Liver (tissue), 8 donors: ENCODE measurements at regions not wholly inside any gene's neighbourhood (a gene's known extent, or its start where the extent isn't known, plus 50 kb on each side); places are given as distances from the start of the nearest gene placed in this dataset.

Source experiments
- DNase-seq: peaks from one replicate; pipeline ENCODE4 v3.0.0-alpha.2; 2017; ENCODE audit warnings: low spot score
- H3K27ac ChIP-seq, 2 donors: one replicate each; pipeline ENCODE4 v1.7.0; 2013; ENCODE audit warnings: inconsistent platforms in 2 of 2, low read length in 2 of 2, control low read depth in 1 of 2, low read depth in 1 of 2, mild to moderate bottlenecking in 1 of 2
- H3K27me3 ChIP-seq, 4 donors: one replicate each; pipeline versions ENCODE4 v1.6.1 to v1.7.0; 2013; ENCODE audit warnings: low read length in 3 of 4, inconsistent platforms in 1 of 4, mild to moderate bottlenecking in 1 of 4, moderate library complexity in 1 of 4; ENCODE audit not compliant: control insufficient read depth in 4 of 4, insufficient read depth in 4 of 4
- H3K36me3 ChIP-seq, 4 donors: one replicate each; pipeline versions ENCODE4 v1.6.1 to v1.7.0; 2013; ENCODE audit warnings: low read length in 3 of 4, mild to moderate bottlenecking in 3 of 4, low read depth in 1 of 4, moderate library complexity in 1 of 4; ENCODE audit not compliant: control insufficient read depth in 4 of 4, insufficient read depth in 3 of 4
- H3K4me1 ChIP-seq, 4 donors: one replicate each; pipeline versions ENCODE4 v1.6.1 to v1.7.0; 2013; ENCODE audit warnings: low read length in 3 of 4, mild to moderate bottlenecking in 3 of 4, moderate library complexity in 1 of 4; ENCODE audit not compliant: control insufficient read depth in 4 of 4, insufficient read depth in 4 of 4
- H3K4me3 ChIP-seq, 3 donors: one replicate each; pipeline versions ENCODE4 v1.6.1 to v1.7.0; 2013; ENCODE audit warnings: low read length in 3 of 3, control low read depth in 1 of 3, low read depth in 1 of 3, mild to moderate bottlenecking in 1 of 3
- H3K9ac ChIP-seq, 2 donors: one replicate each; pipeline ENCODE4 v1.7.0; 2013; ENCODE audit warnings: low read length in 2 of 2, mild to moderate bottlenecking in 2 of 2, moderate library complexity in 2 of 2, control low read depth in 1 of 2, low read depth in 1 of 2
- H3K9me3 ChIP-seq, 4 donors: one replicate each; pipeline versions ENCODE4 v1.6.1 to v1.7.0; 2013; ENCODE audit warnings: low read length in 3 of 4; ENCODE audit not compliant: control insufficient read depth in 4 of 4
- EGR1 ChIP-seq, 2 donors: IDR thresholded peaks; 2 replicates each; pipeline ENCODE4 v1.6.1; 2016 to 2018; ENCODE audit warnings: antibody characterized with exemption in 2 of 2, low read depth in 2 of 2
- FOXA1 ChIP-seq: IDR thresholded peaks from 2 replicates; pipeline ENCODE4 v1.6.1; 2016; ENCODE audit warnings: antibody characterized with exemption
- FOXA2 ChIP-seq: IDR thresholded peaks from 2 replicates; pipeline ENCODE4 v1.6.1; 2016; ENCODE audit warnings: antibody characterized with exemption
- GABPA ChIP-seq, 2 donors: IDR thresholded peaks in 1 of 2; conservative IDR thresholded peaks in 1 of 2; 2 replicates each; pipeline ENCODE4 v1.6.1; 2016; ENCODE audit warnings: antibody characterized with exemption in 2 of 2, mild to moderate bottlenecking in 1 of 2, moderate library complexity in 1 of 2
- HNF4A ChIP-seq, 2 donors: conservative IDR thresholded peaks; 2 replicates each; pipeline ENCODE4 v1.6.1; 2016; ENCODE audit warnings: antibody characterized with exemption in 2 of 2, mild to moderate bottlenecking in 2 of 2
- NR2F2 ChIP-seq: IDR thresholded peaks from 2 replicates; pipeline ENCODE4 v1.6.1; 2016; ENCODE audit warnings: antibody characterized with exemption
- RAD21 ChIP-seq, 2 donors: IDR thresholded peaks; 2 replicates each; pipeline ENCODE4 v1.6.1; 2016; ENCODE audit warnings: antibody characterized with exemption in 2 of 2, mild to moderate bottlenecking in 2 of 2
- RXRA ChIP-seq, 2 donors: IDR thresholded peaks; 2 replicates each; pipeline ENCODE4 v1.6.1; 2017 to 2018; ENCODE audit warnings: antibody characterized with exemption in 2 of 2, mild to moderate bottlenecking in 1 of 2
- TAF1 ChIP-seq: conservative IDR thresholded peaks from 2 replicates; pipeline ENCODE4 v1.6.1; 2016; ENCODE audit warnings: antibody characterized with exemption, mild to moderate bottlenecking
- YY1 ChIP-seq: IDR thresholded peaks from 2 replicates; pipeline ENCODE4 v1.6.1; 2016; ENCODE audit warnings: antibody characterized with exemption, mild to moderate bottlenecking
- WGBS: extraction: QIAGEN DNeasy Blood & Tissue Kit; methylation state at CpG from one replicate; pipeline ENCODE4 v1.1.7; 2013; 5-methylcytosine and 5-hydroxymethylcytosine counted together
- TF ChIP-seq, protein P1 (sequence below): IDR thresholded peaks from 2 replicates; pipeline ENCODE4 v1.6.1; 2016; ENCODE audit warnings: antibody characterized with exemption, mild to moderate bottlenecking
- TF ChIP-seq, protein P2 (sequence below): IDR thresholded peaks from 2 replicates; pipeline ENCODE4 v1.6.1; 2016; ENCODE audit warnings: antibody characterized with exemption
- TF ChIP-seq, protein P3 (sequence below): IDR thresholded peaks from 2 replicates; pipeline ENCODE4 v1.6.1; 2016; ENCODE audit warnings: antibody characterized with exemption
- TF ChIP-seq, protein P4 (sequence below): fragments of 150-350 bp; IDR thresholded peaks from 2 replicates; pipeline ENCODE4 v1.5.1; 2017; ENCODE audit warnings: improper control_type of control experiment, low read depth, low read length; ENCODE audit not compliant: missing input control
- donor health status: healthy.
- donor health status: healthy.
- donor health status: healthy.
- donor health status: healthy.
- donor health status: healthy.

DNA sequence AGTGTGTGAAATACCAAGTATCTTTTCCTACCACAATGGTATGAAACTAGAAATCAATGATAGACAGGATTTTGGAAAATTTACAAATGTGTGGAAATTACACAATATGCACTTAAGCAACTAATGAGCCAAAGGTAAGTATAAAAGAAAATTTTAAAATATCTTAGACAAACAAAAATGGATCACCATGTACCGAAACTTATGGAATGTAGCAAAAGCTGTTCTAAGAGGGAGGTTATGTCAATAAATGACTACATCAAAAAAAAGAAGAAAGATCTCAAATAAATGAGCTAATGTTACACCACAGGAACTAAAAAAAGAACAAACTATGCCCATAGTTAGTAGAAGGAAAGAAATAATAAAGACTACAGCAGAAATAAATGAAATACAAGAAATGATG is 1084.1 kb downstream of the TECRL start:
- no peak for DNase-seq
- Histone ChIP-seq H3K9ac (no peak overlapping the region), H3K36me3 (no peaks in the 10 kb centered on the region), H3K4me1 (no peaks in the 10 kb centered on the region), H3K27ac (no peak overlapping the region), H3K4me3 (no peak overlapping the region), H3K9me3 (peaks cover 0 to 11% (median 0%) of the 10 kb centered on the region in 4 donors), H3K27me3 (no peaks in the 10 kb centered on the region)
- no peak for TF ChIP-seq RXRA (IDR thresholded peaks at IDR 0.05)
- no peak for TF ChIP-seq HNF4A (conservative IDR thresholded peaks at IDR 0.05)
- TF ChIP-seq, protein P1, sequence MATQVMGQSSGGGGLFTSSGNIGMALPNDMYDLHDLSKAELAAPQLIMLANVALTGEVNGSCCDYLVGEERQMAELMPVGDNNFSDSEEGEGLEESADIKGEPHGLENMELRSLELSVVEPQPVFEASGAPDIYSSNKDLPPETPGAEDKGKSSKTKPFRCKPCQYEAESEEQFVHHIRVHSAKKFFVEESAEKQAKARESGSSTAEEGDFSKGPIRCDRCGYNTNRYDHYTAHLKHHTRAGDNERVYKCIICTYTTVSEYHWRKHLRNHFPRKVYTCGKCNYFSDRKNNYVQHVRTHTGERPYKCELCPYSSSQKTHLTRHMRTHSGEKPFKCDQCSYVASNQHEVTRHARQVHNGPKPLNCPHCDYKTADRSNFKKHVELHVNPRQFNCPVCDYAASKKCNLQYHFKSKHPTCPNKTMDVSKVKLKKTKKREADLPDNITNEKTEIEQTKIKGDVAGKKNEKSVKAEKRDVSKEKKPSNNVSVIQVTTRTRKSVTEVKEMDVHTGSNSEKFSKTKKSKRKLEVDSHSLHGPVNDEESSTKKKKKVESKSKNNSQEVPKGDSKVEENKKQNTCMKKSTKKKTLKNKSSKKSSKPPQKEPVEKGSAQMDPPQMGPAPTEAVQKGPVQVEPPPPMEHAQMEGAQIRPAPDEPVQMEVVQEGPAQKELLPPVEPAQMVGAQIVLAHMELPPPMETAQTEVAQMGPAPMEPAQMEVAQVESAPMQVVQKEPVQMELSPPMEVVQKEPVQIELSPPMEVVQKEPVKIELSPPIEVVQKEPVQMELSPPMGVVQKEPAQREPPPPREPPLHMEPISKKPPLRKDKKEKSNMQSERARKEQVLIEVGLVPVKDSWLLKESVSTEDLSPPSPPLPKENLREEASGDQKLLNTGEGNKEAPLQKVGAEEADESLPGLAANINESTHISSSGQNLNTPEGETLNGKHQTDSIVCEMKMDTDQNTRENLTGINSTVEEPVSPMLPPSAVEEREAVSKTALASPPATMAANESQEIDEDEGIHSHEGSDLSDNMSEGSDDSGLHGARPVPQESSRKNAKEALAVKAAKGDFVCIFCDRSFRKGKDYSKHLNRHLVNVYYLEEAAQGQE, result no peak
- WGBS, result 37% methylated on average over 1 of the region's 1 CpG

DNA sequence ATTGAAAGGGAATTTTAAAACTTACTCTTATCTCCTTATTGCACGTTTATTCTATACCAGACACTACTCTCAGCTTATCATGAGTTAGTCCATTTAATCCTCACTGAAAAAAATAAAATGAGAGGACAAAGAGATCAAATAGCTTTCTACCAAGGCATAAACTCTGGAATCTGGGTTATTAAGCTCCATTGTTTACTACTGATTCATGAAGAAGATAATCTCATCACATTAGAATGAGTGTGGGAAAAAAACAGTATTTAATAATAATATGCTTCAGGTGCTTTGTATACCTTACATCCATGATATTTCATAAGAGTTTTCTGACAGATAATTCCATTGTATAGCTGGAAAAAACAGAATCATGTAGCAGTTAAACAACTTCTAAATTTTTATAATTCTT is 1092.6 kb downstream of the TECRL start:
- no peak overlapping the region for H3K27ac ChIP-seq
- no peak for DNase-seq
- no peak overlapping the region for H3K9ac ChIP-seq
- no peaks in the 10 kb centered on the region for H3K36me3 ChIP-seq
- no peak overlapping the region for H3K4me3 ChIP-seq
- WGBS, result 0% methylated on average over 1 of the region's 1 CpG
- no peaks in the 10 kb centered on the region for H3K9me3 ChIP-seq
- no peaks in the 10 kb centered on the region for H3K27me3 ChIP-seq
- TF ChIP-seq RAD21 (IDR thresholded peaks at IDR 0.05) (no peak), FOXA2 (no peak)
- no peaks in the 10 kb centered on the region for H3K4me1 ChIP-seq

DNA sequence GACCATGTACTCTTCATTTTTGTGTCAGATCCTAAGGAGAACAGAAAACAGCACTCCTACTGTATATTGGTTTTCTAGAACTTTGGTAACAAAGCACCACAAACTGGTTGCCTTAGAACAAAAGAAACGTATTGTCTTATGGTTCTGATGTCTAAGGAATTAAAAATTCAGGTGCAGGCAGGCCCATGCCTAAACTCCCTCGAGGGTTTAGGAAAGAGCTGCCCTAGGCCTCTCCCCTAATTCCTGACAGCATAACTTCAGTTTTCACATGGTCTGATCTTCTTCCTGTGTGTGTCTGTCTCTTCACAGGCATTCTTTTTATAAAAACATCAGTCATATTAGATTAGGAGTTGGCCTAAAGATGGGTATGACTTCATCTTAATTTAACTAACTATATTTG is 1093.6 kb downstream of the TECRL start:
- no peak for DNase-seq
- TF ChIP-seq TAF1, result no peak
- TF ChIP-seq FOXA1, result no peak
- no peak for TF ChIP-seq YY1
- TF ChIP-seq, protein P2, sequence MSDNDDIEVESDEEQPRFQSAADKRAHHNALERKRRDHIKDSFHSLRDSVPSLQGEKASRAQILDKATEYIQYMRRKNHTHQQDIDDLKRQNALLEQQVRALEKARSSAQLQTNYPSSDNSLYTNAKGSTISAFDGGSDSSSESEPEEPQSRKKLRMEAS, result no peak
- TF ChIP-seq EGR1 (IDR thresholded peaks at IDR 0.05; ENCODE audit: low read depth in 2 of 2), result no peak
- no peak for TF ChIP-seq NR2F2
- no peak for TF ChIP-seq GABPA (IDR thresholded peaks at IDR 0.05 in 1 of 2, conservative IDR thresholded peaks at IDR 0.05 in 1 of 2)
- TF ChIP-seq, protein P3, sequence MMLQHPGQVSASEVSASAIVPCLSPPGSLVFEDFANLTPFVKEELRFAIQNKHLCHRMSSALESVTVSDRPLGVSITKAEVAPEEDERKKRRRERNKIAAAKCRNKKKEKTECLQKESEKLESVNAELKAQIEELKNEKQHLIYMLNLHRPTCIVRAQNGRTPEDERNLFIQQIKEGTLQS, result no peak
- no peak for TF ChIP-seq FOXA2
- TF ChIP-seq, protein P4, sequence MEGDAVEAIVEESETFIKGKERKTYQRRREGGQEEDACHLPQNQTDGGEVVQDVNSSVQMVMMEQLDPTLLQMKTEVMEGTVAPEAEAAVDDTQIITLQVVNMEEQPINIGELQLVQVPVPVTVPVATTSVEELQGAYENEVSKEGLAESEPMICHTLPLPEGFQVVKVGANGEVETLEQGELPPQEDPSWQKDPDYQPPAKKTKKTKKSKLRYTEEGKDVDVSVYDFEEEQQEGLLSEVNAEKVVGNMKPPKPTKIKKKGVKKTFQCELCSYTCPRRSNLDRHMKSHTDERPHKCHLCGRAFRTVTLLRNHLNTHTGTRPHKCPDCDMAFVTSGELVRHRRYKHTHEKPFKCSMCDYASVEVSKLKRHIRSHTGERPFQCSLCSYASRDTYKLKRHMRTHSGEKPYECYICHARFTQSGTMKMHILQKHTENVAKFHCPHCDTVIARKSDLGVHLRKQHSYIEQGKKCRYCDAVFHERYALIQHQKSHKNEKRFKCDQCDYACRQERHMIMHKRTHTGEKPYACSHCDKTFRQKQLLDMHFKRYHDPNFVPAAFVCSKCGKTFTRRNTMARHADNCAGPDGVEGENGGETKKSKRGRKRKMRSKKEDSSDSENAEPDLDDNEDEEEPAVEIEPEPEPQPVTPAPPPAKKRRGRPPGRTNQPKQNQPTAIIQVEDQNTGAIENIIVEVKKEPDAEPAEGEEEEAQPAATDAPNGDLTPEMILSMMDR, result no peak
- H3K36me3 ChIP-seq, result no peaks in the 10 kb centered on the region
- no peak overlapping the region for H3K27ac ChIP-seq
- no peaks in the 10 kb centered on the region for H3K9me3 ChIP-seq
- no peaks in the 10 kb centered on the region for H3K27me3 ChIP-seq
- 39% methylated on average over 2 of the region's 2 CpGs for WGBS
- H3K9ac ChIP-seq, result no peak overlapping the region
- H3K4me3 ChIP-seq, result no peak overlapping the region
- H3K4me1 ChIP-seq, result no peaks in the 10 kb centered on the region
